GM21528 (cell line): ENCODE measurements at regions not wholly inside any gene's neighbourhood (a gene's known extent, or its start where the extent isn't known, plus 50 kb on each side); places are given as distances from the start of the nearest gene placed in this dataset.
A peak's percentile ranks its signal among the peaks of the same experiment; 100 is the strongest.
"Not testable (repeated sequence)": the region's sequence is repeated elsewhere in the genome, so short reads cannot be mapped to it uniquely, and the experiment has no call there.

Experiments
- ATAC-seq: cut with Tn5 transposase; IDR thresholded peaks from one replicate; pipeline ENCODE4 v1.9.1; 2021; ENCODE audit warnings: mild to moderate bottlenecking, moderate library complexity; ENCODE audit not compliant: unreplicated experiment, low FRiP score

- no peak for ATAC-seq
These were observed 173.2 kb upstream of the FBN2 start for GRCh38 chr5:128711216-128711615.

GRCh38 chr5:128714551-128714950, 176.5 kb upstream of the FBN2 start:
- ATAC-seq = no peak

DNA sequence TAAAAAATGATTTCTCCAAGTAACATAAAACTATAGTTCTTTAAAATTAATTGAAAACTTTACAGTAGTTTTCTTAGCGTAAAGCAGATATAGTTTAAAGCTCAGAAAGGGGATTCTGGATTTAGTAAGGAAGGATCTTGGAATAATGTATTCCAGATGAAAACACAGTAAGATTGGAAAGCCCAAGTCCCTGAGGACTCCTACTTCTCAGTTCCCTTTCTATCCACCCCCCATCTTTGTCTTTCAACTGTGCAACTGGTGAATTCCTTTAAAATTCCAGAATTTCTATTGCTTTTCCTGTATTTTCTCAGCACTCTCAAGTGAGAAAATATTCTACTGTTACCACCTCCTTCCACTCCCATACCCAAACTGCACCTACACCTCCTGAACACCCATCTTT, 184.5 kb upstream of the FBN2 start:
- ATAC-seq = no peak

- ATAC-seq = not testable (repeated sequence)
These were observed 192.0 kb upstream of the FBN2 start for GRCh38 chr5:128730021-128730420.

DNA sequence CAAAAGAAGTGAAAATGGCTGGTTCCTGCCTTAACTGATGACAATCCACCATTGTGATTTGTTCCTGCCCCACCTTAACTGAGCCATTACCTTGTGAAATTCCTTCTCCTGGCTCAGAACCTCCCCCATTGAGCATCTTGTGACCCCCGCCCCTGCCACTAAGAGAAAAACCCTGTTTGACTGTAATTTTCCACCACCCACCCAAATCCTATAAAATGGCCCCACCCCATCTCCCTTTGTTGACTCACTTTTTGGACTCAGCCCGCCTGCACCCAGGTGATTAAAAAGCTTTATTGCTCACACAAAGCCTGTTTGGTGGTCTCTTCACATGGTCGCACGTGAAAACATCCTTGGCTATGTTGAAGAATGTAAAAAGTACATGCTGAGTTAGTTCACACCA, 197.6 kb upstream of the FBN2 start:
- ATAC-seq = not testable (repeated sequence)

DNA sequence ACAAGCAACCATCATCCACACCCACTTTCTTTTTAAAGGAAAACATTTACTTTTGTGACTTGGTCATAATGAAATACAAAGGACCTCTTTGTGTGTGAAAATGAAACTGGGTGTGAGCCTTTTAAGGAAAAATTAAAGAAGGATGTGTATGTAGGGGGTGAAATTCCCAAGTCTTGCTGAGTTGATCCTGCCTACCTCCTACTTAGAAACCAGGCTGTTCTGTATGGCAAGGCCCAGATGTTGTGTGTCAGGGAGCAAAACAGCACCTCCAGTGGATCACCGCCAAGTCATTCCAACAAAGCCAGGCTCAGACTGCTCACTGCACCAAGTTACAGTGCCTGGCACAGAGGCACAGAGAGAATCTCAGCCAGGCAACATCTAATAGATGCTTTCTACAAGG, 198.5 kb upstream of the FBN2 start:
- no peak for ATAC-seq

- no peak for ATAC-seq
These were observed 211.3 kb upstream of the FBN2 start for GRCh38 chr5:128749136-128749898.

GRCh38 chr5:128750155-128750554, 212.1 kb upstream of the FBN2 start:
- ATAC-seq = no peak

DNA sequence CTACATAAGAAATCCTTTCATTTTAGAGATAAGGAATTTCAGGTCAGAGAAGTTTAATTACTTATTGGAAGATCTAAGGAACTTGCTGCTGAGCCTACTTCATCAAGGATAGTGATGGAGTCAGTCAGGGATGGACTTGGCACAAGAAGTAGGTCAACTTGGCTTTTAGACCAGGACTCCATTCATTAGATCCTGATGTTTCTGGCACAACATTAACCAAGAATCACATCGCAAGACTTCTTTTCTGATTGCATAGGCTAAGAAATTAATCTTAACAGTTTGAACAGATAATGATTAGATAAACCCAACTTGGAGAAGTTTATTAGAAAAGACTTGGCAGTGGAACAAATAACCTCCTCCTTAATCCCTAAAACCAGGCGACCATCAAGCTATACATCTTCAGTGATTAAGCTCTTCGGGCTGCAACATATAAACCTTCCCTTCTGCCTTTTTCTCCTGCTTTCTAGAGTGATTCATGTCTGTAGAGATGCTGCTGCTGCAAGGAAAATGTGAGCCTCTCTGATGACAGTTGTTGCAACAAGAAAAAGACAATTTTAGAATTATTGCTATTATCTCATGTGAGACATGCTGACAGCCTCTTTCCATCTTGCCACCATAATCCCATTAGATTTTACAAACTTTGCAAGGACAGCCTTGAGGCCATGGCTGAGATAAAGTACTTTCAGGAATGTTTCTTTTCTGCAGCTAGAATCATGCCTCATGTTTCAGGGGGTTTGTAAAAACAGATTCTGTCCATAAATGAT, 207.9 kb upstream of the SLC27A6 start:
- no peak for ATAC-seq

GRCh38 chr5:128762661-128763306, 202.5 kb upstream of the SLC27A6 start:
- ATAC-seq = no peak

GRCh38 chr5:128763321-128763720, 202.0 kb upstream of the SLC27A6 start:
- ATAC-seq = no peak

- ATAC-seq = no peak
These were observed 200.5 kb upstream of the SLC27A6 start for GRCh38 chr5:128764601-128765310.

DNA sequence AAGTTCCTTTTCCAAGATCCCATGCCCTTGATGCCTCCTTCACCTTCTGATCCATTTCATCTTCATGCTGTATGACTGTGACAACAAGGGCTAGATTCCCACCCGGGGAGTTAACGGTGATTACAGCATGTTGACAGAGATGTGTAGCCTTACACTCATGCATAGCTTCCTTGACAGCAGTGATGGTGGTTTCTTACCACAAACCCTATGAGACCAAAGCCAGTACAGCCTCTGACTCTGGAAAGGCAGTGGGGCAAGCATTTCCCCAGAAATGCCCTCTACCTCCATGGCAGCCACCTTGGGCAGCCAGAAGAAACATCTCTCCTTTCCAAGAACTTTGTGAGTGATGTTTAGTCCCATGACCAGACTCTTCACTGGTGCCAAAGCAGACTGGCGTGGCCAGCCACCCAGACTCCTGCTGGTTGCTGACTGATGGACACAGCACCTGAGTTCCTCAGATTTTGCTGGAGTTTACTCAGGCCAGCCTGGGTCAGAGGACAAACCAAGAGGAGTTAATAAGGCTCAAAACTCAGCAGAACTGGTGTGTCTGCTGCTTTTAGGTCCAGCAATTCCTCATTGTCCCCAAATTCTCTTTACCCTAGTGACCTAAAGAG, 199.7 kb upstream of the SLC27A6 start:
- no peak for ATAC-seq

DNA sequence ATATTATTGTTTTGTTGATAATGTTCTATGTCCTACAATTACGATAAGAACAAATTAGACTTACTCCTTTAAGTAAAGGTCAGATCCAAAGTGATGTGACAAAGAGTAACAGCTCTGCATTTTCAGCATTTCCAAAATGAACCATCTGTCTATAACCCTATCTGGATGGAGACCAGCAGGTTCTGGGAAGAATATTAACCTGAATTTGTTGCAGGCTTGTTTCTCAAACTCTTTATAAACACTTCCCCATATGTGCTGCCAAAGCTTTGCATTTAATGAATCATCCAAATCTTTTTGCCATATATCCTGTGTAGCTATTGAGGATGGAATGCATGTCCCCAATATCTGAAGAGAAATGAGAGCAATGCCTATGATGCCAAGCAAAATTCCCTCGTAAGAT, 198.9 kb upstream of the SLC27A6 start:
- no peak for ATAC-seq

- ATAC-seq = no peak
These were observed 194.4 kb upstream of the SLC27A6 start for GRCh38 chr5:128770907-128771306.

DNA sequence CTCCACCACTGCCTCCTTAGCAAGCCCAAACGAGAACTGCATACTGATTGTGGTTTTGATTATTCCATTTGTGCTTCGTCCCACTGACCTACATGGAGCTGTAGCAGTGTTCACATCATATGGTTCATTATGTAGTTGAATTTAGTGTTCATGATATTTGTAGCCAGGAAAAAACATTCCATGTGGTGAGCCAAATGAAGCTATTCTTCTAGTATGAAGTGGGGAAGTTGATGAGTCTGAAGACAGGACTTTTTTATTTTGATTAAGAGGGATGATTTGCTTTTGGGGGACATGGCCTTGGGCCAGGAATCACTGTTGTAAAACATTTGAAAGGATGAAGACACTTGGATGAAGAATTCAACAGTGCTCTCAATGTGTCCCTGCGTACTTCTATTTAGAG, 192.9 kb upstream of the SLC27A6 start:
- ATAC-seq = no peak

GRCh38 chr5:128773378-128773777, 191.9 kb upstream of the SLC27A6 start:
- no peak for ATAC-seq

- no peak for ATAC-seq
These were observed 190.7 kb upstream of the SLC27A6 start for GRCh38 chr5:128774605-128775004.

- ATAC-seq = no peak
These were observed 189.7 kb upstream of the SLC27A6 start for GRCh38 chr5:128775558-128775957.

GRCh38 chr5:128777052-128777451, 188.2 kb upstream of the SLC27A6 start:
- peak; percentile 87 for ATAC-seq
